ENCODE measurements at regions not wholly inside any gene's neighbourhood (a gene's known extent, or its start where the extent isn't known, plus 50 kb on each side); places are given as distances from the start of the nearest gene placed in this dataset.

- Histone ChIP-seq H3K79me2 (ENCODE audit: control insufficient read depth, insufficient read depth, low read length) (no peaks in the 10 kb centered on the region), H3K4me1 (ENCODE audit: control insufficient read depth, insufficient read depth, low read length) (no peaks in the 10 kb centered on the region), H4K20me1 (ENCODE audit: control insufficient read depth, insufficient read depth) (no peaks in the 10 kb centered on the region), H3K9me3 (replicated peaks; ENCODE audit: control insufficient read depth, insufficient read depth, low read length) (no peaks in the 10 kb centered on the region), H3K9ac (ENCODE audit: control insufficient read depth, insufficient read depth, low read length) (no peak overlapping the region), H2AFZ (ENCODE audit: control insufficient read depth, low read depth, low read length) (no peak overlapping the region), H3K4me3 (no peak overlapping the region), H3K27me3 (replicated peaks in 1 of 2; ENCODE audit: control insufficient read depth in 2 of 2, insufficient read depth in 2 of 2, low read length in 1 of 2) (no peaks in the 10 kb centered on the region), H3K27ac (ENCODE audit: control insufficient read depth, insufficient read depth) (no peak overlapping the region), H3K4me2 (ENCODE audit: control insufficient read depth, insufficient read depth) (no peak overlapping the region), H3K36me3 (ENCODE audit: control insufficient read depth in 2 of 2, insufficient read depth in 2 of 2, low read length in 1 of 2) (no peaks in the 10 kb centered on the region)
- in situ Hi-C loops (cut with MboI): no loop called here
- ChIA-PET RAD21 (ENCODE audit: unreplicated experiment) (no interaction called here), CTCF (no interaction called here), POLR2A (no interaction called here), SMC1A (ENCODE audit: uncharacterized antibody, unreplicated experiment) (no interaction called here)
- FAIRE-seq: no peak
- DNase-seq (ENCODE audit: low read depth, low spot score): no peak
- ATAC-seq: no peak
- intact Hi-C loops (cut with micrococcal nuclease; ENCODE audit: unreplicated experiment): no loop called here
- BruUV-seq (replicated peaks): no TSS peak
- 0% methylated on average over 5 of the region's 5 CpGs for WGBS (ENCODE audit: insufficient coverage, insufficient replicate concordance, low lambda C conversion rate, missing lambda C conversion rate)
- TF ChIP-seq BCLAF1 (IDR thresholded peaks at IDR 0.05) (no peak), NR2F1 (conservative IDR thresholded peaks at IDR 0.05) (no peak), RAD51 (IDR thresholded peaks at IDR 0.05) (no peak), HDAC2 (IDR thresholded peaks at IDR 0.05) (no peak), SKIL (IDR thresholded peaks at IDR 0.05; ENCODE audit: low read depth, poor library complexity, severe bottlenecking) (no peak), KLF5 (IDR thresholded peaks at IDR 0.05; ENCODE audit: partially characterized antibody) (no peak), BHLHE40 (IDR thresholded peaks at IDR 0.05; ENCODE audit: borderline replicate concordance in 1 of 2, low read depth in 2 of 2, low read length in 1 of 2) (no peak), E2F4 (IDR thresholded peaks at IDR 0.05; ENCODE audit: low read depth, low read length) (no peak), NFYA (IDR thresholded peaks at IDR 0.05; ENCODE audit: borderline replicate concordance, low read depth, low read length) (no peak), GATAD2B (conservative IDR thresholded peaks at IDR 0.05; ENCODE audit: low read depth) (no peak), EED (IDR thresholded peaks at IDR 0.05; ENCODE audit: low read depth) (no peak), RELA (IDR thresholded peaks at IDR 0.05; ENCODE audit: borderline replicate concordance, partially characterized antibody) (no peak), MAX (IDR thresholded peaks at IDR 0.05; ENCODE audit: low read depth, low read length) (no peak), ZNF274 (IDR thresholded peaks at IDR 0.05; ENCODE audit: insufficient read depth, insufficient read length) (no peak), NBN (IDR thresholded peaks at IDR 0.05) (no peak), RCOR1 (conservative IDR thresholded peaks at IDR 0.05; ENCODE audit: low read depth, low read length) (no peak), POLR2A (IDR thresholded peaks at IDR 0.05; ENCODE audit: low read depth, low read length) (no peak)
Measured at GRCh38 chr7:41491308-41491707, 211.6 kb downstream of the INHBA start.

All from GM12878 (cell line).